Right lobe of liver (tissue), 4 donors: ENCODE measurements at regions not wholly inside any gene's neighbourhood (a gene's known extent, or its start where the extent isn't known, plus 50 kb on each side); places are given as distances from the start of the nearest gene placed in this dataset.

Experiments
- CTCF ChIP-seq, 4 donors: fragments of 200-600 bp in 3 of 4; fragments of 450-650 bp in 1 of 4; IDR thresholded peaks; one replicate each; pipeline versions ENCODE4 v1.5.1 to v1.8.0; 2016 to 2022; ENCODE audit warnings: antibody characterized with exemption in 4 of 4, mild to moderate bottlenecking in 2 of 4
- POLR2A ChIP-seq: fragments of 450-650 bp; IDR thresholded peaks from one replicate; pipeline ENCODE4 v1.6.1; 2017; ENCODE audit warnings: antibody characterized with exemption, mild to moderate bottlenecking
- donor health status: DM: no; HTN: no; CAD: no.
- donor health status: DM: no; HTN: no; CAD: no.
- donor health status: DM: no; HTN: yes; CAD: no.

GRCh38 chr1:10865518-10866320, 69.3 kb upstream of the CASZ1 start:
- TF ChIP-seq CTCF (IDR thresholded peaks at IDR 0.05) (no peak), POLR2A (no peak)
